ENCODE measurements at regions not wholly inside any gene's neighbourhood (a gene's known extent, or its start where the extent isn't known, plus 50 kb on each side); places are given as distances from the start of the nearest gene placed in this dataset.

GRCh38 chr22:27551402-27551801 is 250.2 kb downstream of the MN1 start:
- no peak for TF ChIP-seq CTCF (IDR thresholded peaks at IDR 0.05)
- no peak for TF ChIP-seq EZH2 (IDR thresholded peaks at IDR 0.05; ENCODE audit: borderline replicate concordance, insufficient read depth, low read depth, low read length, poor library complexity, severe bottlenecking)
